SK-N-MC (cell line): ENCODE measurements at regions not wholly inside any gene's neighbourhood (a gene's known extent, or its start where the extent isn't known, plus 50 kb on each side); places are given as distances from the start of the nearest gene placed in this dataset.

Experiments used
- EZH2 ChIP-seq: fragments of 200-600 bp; sonication (generic); IDR thresholded peaks from one replicate; pipeline ENCODE4 v1.6.1; 2017; ENCODE audit warnings: antibody characterized with exemption
- POLR2AphosphoS5 ChIP-seq: IDR thresholded peaks from 2 replicates; pipeline ENCODE4 v1.6.1; 2012; ENCODE audit warnings: mild to moderate bottlenecking, low read depth, low read length, borderline replicate concordance

GRCh38 chr12:125434936-125435443 is 369.8 kb downstream of the AACS start:
- TF ChIP-seq EZH2 = no peak
- no peak for TF ChIP-seq POLR2AphosphoS5
